T-helper 2 cell treated with Interferon-gamma antibody and Interleukin-4, amounts not matched to agents 5 μg/mL and 100 μg/mL, for 36 hours (primary cell): ENCODE measurements at regions not wholly inside any gene's neighbourhood (a gene's known extent, or its start where the extent isn't known, plus 50 kb on each side); places are given as distances from the start of the nearest gene placed in this dataset.

Experiments used
- DNase-seq: peaks from one replicate; pipeline ENCODE4 v3.0.0; 2021; ENCODE audit warnings: low spot score
- H3K27ac Mint-ChIP-seq: one replicate; pipeline ENCODE4 v1.8.0; 2021; ENCODE audit warnings: mild to moderate bottlenecking, mixed read lengths
- H3K27me3 Mint-ChIP-seq: one replicate; pipeline ENCODE4 v1.8.0; 2021; ENCODE audit warnings: low read depth, mixed read lengths
- H3K36me3 Mint-ChIP-seq: one replicate; pipeline ENCODE4 v1.8.0; 2021; ENCODE audit warnings: low read depth, mixed read lengths
- H3K4me1 Mint-ChIP-seq: one replicate; pipeline ENCODE4 v1.8.0; 2021; ENCODE audit warnings: low read depth, mixed read lengths
- H3K4me3 Mint-ChIP-seq: one replicate; pipeline ENCODE4 v1.8.0; 2022; ENCODE audit warnings: mild to moderate bottlenecking, moderate library complexity, mixed read lengths
- H3K9me3 Mint-ChIP-seq: one replicate; pipeline ENCODE4 v1.8.0; 2021; ENCODE audit warnings: mixed read lengths

DNA sequence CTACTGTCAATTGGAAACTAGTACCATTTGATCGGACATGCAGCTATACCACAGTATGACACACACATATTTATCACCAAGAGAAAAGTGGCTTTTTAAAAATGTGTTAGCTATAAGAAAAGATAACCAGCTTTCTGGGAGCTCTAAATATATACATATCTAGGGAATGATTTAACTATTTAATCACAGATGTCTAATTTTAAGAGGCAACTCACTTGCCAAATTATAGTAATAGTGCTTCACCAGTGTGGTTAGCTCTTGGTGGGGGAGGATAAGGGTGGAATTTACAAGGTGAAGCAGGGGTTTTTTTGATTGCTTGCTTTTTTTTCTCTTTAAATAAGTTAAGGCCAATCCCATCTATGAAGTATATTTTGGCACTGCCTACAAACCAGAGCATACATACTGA lies 547.7 kb upstream of the DIPK2B start:
- no peak overlapping the region for H3K27ac Mint-ChIP-seq
- no peaks in the 10 kb centered on the region for H3K27me3 Mint-ChIP-seq
- H3K4me3 Mint-ChIP-seq = no peak overlapping the region
- peaks cover 53% of the 10 kb centered on the region for H3K36me3 Mint-ChIP-seq
- no peak for DNase-seq
- no peaks in the 10 kb centered on the region for H3K9me3 Mint-ChIP-seq
- H3K4me1 Mint-ChIP-seq = peaks cover 33% of the 10 kb centered on the region

DNA sequence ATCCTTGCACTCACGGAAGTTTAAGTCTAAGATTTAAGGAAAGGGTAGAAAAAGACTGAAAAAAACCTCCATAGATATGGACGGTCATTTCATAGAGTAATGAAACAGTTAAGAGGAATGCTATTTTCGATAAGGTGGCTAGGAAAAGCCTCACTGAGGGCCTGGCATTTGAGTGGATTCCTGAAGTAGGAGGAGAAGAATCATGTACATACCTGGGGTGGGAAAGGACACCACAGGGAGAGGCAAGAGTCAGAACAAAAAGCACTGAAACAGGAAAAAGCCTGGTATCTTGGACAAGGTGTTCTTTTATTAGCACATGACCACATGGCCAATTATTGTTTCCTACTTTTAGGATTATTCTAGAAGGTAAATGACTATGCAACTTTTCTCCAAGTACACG lies 547.2 kb upstream of the DIPK2B start:
- H3K27me3 Mint-ChIP-seq = no peaks in the 10 kb centered on the region
- no peak overlapping the region for H3K27ac Mint-ChIP-seq
- H3K4me1 Mint-ChIP-seq = peaks cover 33% of the 10 kb centered on the region
- no peaks in the 10 kb centered on the region for H3K9me3 Mint-ChIP-seq
- H3K36me3 Mint-ChIP-seq = peaks cover 53% of the 10 kb centered on the region
- DNase-seq = no peak
- H3K4me3 Mint-ChIP-seq = no peak overlapping the region

DNA sequence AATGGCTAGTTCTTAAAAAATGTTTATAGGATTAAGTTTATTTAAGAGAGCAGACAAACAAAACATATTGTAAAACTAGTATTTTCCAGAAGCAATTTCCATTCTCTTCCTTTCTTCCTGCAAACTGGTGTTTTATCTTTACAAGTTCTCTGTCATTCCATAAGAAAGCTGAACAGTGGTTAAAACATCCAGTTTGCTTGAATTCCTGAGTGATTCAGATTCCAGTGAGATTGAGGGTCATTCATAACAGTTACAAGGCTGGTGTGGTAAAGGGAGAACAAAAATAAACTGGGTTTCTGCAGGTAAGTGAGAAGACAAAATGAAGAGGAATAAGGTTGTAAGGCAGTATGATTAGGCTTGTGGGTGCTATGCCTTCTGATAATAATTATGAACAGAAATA lies 544.8 kb upstream of the DIPK2B start:
- no peak for DNase-seq
- Mint-ChIP-seq H3K27ac (no peak overlapping the region), H3K4me3 (no peak overlapping the region), H3K4me1 (peaks cover 29% of the 10 kb centered on the region), H3K36me3 (peaks cover 51% of the 10 kb centered on the region), H3K27me3 (no peaks in the 10 kb centered on the region), H3K9me3 (no peaks in the 10 kb centered on the region)

DNA sequence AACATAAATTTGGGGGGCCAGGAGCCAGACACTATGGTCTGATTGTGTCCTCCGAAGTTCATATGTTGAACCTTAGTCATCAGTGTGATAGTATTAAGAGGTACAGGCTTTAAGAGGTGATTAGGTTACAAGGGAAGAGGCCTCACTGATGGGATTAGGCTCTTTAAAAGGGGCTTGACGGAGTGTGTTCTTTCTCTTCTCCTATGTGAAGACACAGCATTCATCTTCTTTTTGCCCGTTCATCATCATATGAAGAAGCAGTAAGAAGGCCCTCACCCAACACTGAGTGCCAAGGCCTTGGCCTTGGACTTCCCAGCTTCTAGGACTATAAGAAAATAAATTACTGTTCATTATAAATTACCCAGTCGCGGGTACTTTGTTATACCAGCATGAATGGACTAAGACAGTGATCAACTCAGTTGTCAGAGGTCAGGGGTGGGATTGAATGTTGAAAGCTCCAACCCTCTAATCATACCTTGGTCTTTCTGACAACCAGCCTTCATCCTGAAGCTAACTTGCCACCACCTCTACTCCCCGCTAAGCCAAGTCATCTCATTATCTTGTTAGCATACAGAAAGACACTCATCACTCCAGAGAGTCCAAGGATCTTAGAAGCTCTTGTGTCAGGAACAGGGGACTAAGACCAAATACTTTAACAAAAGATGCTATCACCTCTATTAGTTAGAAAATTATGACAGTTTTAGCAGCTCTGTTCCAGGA lies 543.4 kb upstream of the DIPK2B start:
- no peaks in the 10 kb centered on the region for H3K9me3 Mint-ChIP-seq
- H3K36me3 Mint-ChIP-seq = peaks cover 39% of the 10 kb centered on the region
- H3K4me1 Mint-ChIP-seq = peaks cover 15% of the 10 kb centered on the region
- no peaks in the 10 kb centered on the region for H3K27me3 Mint-ChIP-seq
- no peak for DNase-seq
- H3K4me3 Mint-ChIP-seq = no peak overlapping the region
- H3K27ac Mint-ChIP-seq = no peak overlapping the region

DNA sequence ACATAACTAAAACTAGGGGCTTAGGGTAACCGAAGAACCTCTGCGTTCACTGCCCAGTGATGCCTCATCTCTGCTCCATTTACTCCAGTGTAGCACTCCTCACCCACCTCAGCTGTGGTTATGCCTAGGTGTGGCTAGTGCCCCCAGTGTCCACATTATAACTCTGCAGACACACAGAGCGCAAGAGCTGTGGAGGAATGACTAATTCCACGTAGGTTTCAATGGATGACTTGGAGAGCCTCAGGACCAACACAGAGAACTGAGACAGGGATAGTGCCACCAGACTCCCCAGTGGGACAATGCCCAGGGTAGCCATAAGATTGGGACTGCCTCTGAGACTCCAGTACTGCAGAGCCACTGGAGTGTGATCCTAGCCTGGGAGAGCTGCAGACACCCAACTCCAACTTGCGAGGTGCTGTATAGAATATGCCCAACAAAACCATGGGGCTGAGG lies 542.4 kb upstream of the DIPK2B start:
- Mint-ChIP-seq H3K27ac (no peak overlapping the region), H3K4me1 (peaks cover 15% of the 10 kb centered on the region), H3K27me3 (no peaks in the 10 kb centered on the region), H3K9me3 (no peaks in the 10 kb centered on the region), H3K4me3 (no peak overlapping the region), H3K36me3 (peaks cover 39% of the 10 kb centered on the region)
- DNase-seq = no peak

DNA sequence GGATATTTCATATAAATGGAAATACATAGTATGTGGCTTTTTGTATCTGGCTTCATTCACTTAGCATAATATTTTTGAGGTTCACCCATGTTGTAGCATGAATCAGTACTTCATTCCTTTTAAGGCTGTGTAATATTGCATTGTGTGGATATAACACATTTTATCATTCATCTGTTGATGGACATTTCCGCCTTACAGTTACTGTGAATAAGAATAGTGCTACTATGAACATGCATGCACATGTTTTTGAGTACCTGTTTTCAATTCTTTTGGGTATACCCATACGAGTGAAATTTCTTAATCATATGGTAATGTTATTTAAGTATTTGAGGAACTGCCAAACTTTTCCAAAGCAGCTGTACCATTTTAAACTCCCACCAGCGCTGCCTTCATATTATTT lies 539.6 kb upstream of the DIPK2B start:
- Mint-ChIP-seq H3K27ac (no peak overlapping the region), H3K27me3 (no peaks in the 10 kb centered on the region), H3K36me3 (peaks cover 16% of the 10 kb centered on the region), H3K4me3 (no peak overlapping the region), H3K9me3 (no peaks in the 10 kb centered on the region), H3K4me1 (peaks cover 11% of the 10 kb centered on the region)
- no peak for DNase-seq

DNA sequence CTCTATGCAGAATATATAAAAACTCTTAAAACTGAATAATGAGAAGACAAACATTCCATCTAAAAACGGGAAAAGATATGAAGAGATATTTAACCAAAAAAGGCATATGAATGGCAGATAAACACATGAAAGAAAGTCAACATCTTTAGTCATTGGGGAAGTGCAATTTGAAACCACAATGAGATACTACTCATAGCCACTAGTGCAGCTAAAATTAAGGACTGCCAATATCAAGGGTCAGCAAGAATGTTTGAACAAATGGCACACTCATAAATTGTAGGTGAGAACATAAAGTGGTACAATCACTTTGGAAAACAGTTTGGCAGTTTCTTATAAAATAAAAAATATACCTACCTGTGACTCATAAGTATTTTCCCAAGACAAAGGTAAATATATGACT lies 534.9 kb upstream of the DIPK2B start:
- Mint-ChIP-seq H3K27me3 (no peaks in the 10 kb centered on the region), H3K4me1 (peaks cover 2% of the 10 kb centered on the region), H3K27ac (no peak overlapping the region), H3K9me3 (peaks cover 7% of the 10 kb centered on the region), H3K4me3 (no peak overlapping the region), H3K36me3 (peaks cover 2% of the 10 kb centered on the region)
- no peak for DNase-seq

DNA sequence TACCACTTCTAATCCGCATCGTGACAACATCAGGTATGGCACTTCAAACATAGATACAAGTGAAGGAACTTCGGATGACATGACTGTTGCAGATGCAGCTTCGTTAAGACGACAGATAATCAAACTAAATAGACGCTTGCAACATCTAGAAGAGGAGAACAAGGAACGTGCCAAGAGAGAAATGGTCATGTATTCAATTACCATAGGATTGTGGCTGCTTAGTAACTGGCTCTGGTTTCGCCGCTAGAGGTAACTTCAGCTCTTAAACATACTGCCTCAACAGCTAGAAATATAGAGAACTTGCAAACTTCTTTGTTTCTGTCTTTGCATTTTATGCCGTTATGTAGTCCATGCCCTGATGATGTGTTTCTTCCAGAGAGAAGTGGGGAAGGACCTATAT lies 530.8 kb upstream of the DIPK2B start:
- Mint-ChIP-seq H3K4me1 (peaks cover 2% of the 10 kb centered on the region), H3K4me3 (no peak overlapping the region), H3K36me3 (peaks cover 2% of the 10 kb centered on the region), H3K27me3 (peaks cover 2% of the 10 kb centered on the region), H3K9me3 (peaks cover 7% of the 10 kb centered on the region), H3K27ac (no peak overlapping the region)
- no peak for DNase-seq

DNA sequence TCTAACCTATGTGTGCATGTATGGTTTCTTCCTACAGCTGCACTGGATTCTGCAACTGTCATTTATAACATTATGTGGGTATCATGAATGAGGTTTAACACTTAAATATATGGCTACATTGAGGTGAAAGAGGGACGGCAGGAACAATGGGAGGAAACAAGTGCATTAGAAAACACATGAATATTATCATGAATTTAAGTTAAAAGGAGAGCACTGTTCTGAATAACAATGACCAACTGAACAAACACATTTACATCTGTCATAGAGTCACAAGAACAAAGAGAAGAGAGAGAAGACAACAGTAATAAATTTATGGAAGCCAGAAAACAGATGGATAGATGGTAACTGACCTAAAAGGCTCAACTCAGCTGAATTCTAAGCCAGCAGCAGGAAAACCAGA lies 527.1 kb upstream of the DIPK2B start:
- peaks cover 2% of the 10 kb centered on the region for H3K27me3 Mint-ChIP-seq
- no peak for DNase-seq
- no peaks in the 10 kb centered on the region for H3K36me3 Mint-ChIP-seq
- no peak overlapping the region for H3K27ac Mint-ChIP-seq
- H3K4me1 Mint-ChIP-seq = no peaks in the 10 kb centered on the region
- H3K9me3 Mint-ChIP-seq = no peaks in the 10 kb centered on the region
- H3K4me3 Mint-ChIP-seq = no peak overlapping the region

DNA sequence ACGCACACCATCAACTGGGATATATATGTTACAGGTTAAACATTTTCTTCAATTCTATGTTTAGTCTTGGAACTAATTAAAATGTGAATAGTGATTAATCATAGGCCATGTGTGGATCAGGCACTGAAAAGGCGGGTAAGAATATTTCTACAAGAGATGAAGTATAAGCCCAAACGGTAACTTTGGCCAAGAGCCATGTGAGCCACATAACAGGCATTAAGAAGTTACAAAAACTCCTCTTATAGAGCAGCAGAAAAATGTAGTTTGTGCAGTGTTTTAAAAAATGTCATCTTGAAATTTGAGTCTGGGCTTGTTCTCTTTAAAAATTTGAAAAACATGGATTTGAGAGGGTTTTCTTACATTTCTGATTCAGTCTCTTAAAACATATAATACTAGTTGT lies 521.8 kb upstream of the DIPK2B start:
- H3K4me3 Mint-ChIP-seq = no peak overlapping the region
- no peaks in the 10 kb centered on the region for H3K9me3 Mint-ChIP-seq
- no peak overlapping the region for H3K27ac Mint-ChIP-seq
- no peak for DNase-seq
- peaks cover 5% of the 10 kb centered on the region for H3K4me1 Mint-ChIP-seq
- no peaks in the 10 kb centered on the region for H3K36me3 Mint-ChIP-seq
- H3K27me3 Mint-ChIP-seq = no peaks in the 10 kb centered on the region

DNA sequence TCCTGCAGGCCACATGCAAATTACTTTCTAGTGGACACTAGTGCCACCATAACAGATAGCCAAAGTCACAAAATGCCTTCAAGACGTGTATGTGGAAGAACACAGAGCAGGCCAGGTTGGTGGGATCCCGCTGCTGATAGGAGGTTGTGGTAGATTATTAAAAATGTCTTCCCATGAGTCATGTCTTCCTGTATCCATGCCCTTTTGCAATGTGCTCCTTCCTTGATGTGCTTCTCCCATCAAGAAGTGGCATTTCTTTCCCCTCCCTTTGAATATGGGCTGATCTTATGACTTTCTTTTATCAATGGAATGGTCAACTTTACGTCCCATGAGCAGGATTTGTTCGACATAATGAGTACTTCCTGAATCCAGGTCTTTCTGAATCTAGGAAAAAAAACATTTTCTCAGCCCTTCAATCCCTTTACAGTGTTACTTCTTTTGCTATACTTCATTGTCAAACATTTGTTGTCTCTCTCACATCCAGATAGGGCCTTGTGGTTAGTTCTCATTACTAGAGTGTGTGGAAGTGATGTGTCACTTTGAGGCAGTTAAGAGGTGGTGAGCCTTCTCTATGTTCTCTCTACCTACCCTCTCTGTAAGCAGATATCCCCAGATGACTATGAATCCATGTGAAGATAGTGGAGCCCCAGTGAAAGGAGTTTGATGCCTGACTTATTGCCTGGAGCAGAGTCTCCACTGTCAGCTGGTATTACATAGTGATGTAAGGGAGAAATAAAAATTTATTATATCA lies 519.2 kb upstream of the DIPK2B start:
- Mint-ChIP-seq H3K36me3 (no peaks in the 10 kb centered on the region), H3K4me3 (no peak overlapping the region), H3K27ac (no peak overlapping the region), H3K27me3 (no peaks in the 10 kb centered on the region), H3K4me1 (peaks cover 18% of the 10 kb centered on the region), H3K9me3 (no peaks in the 10 kb centered on the region)
- DNase-seq = peak; percentile 15

DNA sequence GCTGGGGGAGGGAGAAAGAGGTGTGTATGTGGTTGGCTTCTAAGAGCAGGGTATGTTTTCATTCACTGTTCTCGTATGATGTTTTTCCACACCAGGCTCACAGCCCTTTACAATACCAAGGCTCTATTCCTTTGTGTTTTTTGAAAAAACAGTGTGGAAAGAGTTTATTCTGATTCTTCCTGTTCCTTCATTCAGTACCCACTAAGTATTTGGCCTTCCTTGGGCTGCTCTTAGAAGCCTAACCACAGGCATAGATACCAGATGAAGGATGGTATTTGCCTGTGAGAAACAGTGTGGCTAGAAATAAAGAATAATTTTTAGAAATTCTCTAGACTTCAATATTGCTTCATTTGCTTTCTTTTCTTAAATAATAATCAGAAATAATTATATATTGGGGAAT lies 518.0 kb upstream of the DIPK2B start:
- H3K27me3 Mint-ChIP-seq = no peaks in the 10 kb centered on the region
- peaks cover 19% of the 10 kb centered on the region for H3K4me1 Mint-ChIP-seq
- no peaks in the 10 kb centered on the region for H3K36me3 Mint-ChIP-seq
- no peak overlapping the region for H3K4me3 Mint-ChIP-seq
- no peaks in the 10 kb centered on the region for H3K9me3 Mint-ChIP-seq
- H3K27ac Mint-ChIP-seq = no peak overlapping the region
- DNase-seq = no peak

DNA sequence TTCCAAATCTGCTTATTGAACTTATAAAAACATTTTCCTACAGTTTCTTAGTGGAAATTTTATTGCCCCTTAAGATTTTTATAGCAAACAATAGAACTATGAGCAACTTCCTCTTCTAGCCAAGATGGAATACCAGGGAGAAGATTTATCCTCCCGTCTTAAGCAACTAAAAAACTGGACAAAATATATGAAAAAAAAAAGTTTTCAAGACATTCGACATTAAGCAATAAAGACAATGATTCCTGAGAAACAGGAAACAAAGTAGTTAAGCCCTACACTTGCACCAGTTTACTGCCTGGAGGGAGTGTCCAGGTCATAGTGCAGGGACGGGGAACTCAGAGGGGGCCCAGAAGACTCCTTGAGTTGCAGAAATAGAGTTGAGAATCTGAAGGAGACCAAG lies 516.1 kb upstream of the DIPK2B start:
- no peaks in the 10 kb centered on the region for H3K9me3 Mint-ChIP-seq
- no peak overlapping the region for H3K27ac Mint-ChIP-seq
- H3K4me3 Mint-ChIP-seq = no peak overlapping the region
- H3K27me3 Mint-ChIP-seq = no peaks in the 10 kb centered on the region
- DNase-seq = no peak
- peaks cover 19% of the 10 kb centered on the region for H3K4me1 Mint-ChIP-seq
- no peaks in the 10 kb centered on the region for H3K36me3 Mint-ChIP-seq

DNA sequence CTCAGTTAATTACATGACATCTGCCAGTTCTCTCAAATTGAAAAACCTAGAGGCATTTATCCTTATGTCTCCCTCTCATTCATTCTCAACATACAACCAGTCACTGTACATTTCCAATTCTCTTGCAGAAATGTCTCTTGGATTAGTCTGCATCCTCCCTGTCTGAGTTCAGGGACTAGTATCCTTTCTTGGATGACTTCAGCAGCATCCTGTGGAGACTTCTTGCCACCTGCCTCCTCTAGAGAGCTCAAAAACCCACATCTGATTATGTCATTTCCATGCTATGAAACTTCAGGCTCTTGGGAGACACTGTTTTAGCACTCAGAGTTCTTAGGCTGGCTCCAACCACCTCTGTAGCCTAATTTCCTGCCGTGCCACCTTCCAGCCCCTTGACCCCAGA lies 515.1 kb upstream of the DIPK2B start:
- no peak overlapping the region for H3K4me3 Mint-ChIP-seq
- H3K4me1 Mint-ChIP-seq = peaks cover 29% of the 10 kb centered on the region
- DNase-seq = no peak
- no peaks in the 10 kb centered on the region for H3K36me3 Mint-ChIP-seq
- no peaks in the 10 kb centered on the region for H3K27me3 Mint-ChIP-seq
- no peak overlapping the region for H3K27ac Mint-ChIP-seq
- H3K9me3 Mint-ChIP-seq = no peaks in the 10 kb centered on the region
